HepG2 (cell line): ENCODE measurements at regions not wholly inside any gene's neighbourhood (a gene's known extent, or its start where the extent isn't known, plus 50 kb on each side); places are given as distances from the start of the nearest gene placed in this dataset.

ENCODE experiments used
- ATAC-seq: fragments of 200-7000 bp; cut with Tn5 transposase; 3 replicates; pipeline ENCODE4 v1.9.1; 2020; ENCODE audit warnings: mild to moderate bottlenecking, moderate library complexity
- BruUV-seq: library from RNA; stranded (reverse); fragments of 400-500 nt; replicated peaks from 2 replicates; lab custom pipeline; 2021; lab: Mats Ljungman, UMichigan
- CTCF ChIA-PET: fragments of 300-600 bp; formaldehyde crosslinking; extraction: SDS; loops from one replicate; lab custom pipeline; 2021; ENCODE audit warnings: low total read pairs, inconsistent platforms, low intra/inter-chr PET ratio; lab: Yijun Ruan, JAX
- POLR2A ChIA-PET: fragments of 350-600 bp; sonication (Branson Sonifier 250); formaldehyde crosslinking; loops from one replicate; lab custom pipeline; 2020; ENCODE audit warnings: antibody characterized with exemption, inconsistent platforms; lab: Yijun Ruan, JAX
- DNase-seq: peaks from one replicate; pipeline ENCODE4 v3.0.0-alpha.2; 2015; ENCODE audit warnings: low spot score
- FAIRE-seq: peaks from 3 replicates; lab custom pipeline; 2011; peaks lifted over from hg19 to GRCh38; lab: Jason Lieb, UNC
- H2AFZ ChIP-seq: one replicate; pipeline ENCODE4 v1.6.1; 2011; ENCODE audit warnings: low read length, inconsistent platforms
- H3K27ac ChIP-seq: fragments of 300-600 bp; 3 replicates; pipeline ENCODE4 v1.8.0; 2011; ENCODE audit warnings: mixed run types, mild to moderate bottlenecking, mixed read lengths, low read length, inconsistent platforms; ENCODE audit not compliant: insufficient read depth; ENCODE audit errors: extremely low read length
- H3K27me3 ChIP-seq, 2 experiments: fragments of 200-600 bp in 1 of 2; 2 replicates in 1 of 2; 3 replicates in 1 of 2; pipeline versions ENCODE4 v1.6.0 to v1.8.0; 2011; ENCODE audit warnings: low read length in 2 of 2, mild to moderate bottlenecking in 2 of 2, moderate library complexity in 2 of 2, inconsistent platforms in 1 of 2; ENCODE audit not compliant: insufficient read depth in 2 of 2, control insufficient read depth in 1 of 2
- H3K36me3 ChIP-seq, 2 experiments: fragments of 200-600 bp in 1 of 2; replicated peaks in 1 of 2; 2 replicates in 1 of 2; 3 replicates in 1 of 2; pipeline versions ENCODE4 v1.5.1 to v1.8.0; 2011; ENCODE audit warnings: low read length in 2 of 2, inconsistent platforms in 1 of 2; ENCODE audit not compliant: insufficient read depth in 2 of 2, control insufficient read depth in 1 of 2
- H3K4me1 ChIP-seq: 2 replicates; pipeline ENCODE4 v1.5.1; 2012; ENCODE audit warnings: low read length, inconsistent platforms; ENCODE audit not compliant: insufficient read depth
- H3K4me2 ChIP-seq: 2 replicates; pipeline ENCODE4 v1.6.0; 2011; ENCODE audit warnings: low read depth, low read length, inconsistent platforms
- H3K4me3 ChIP-seq, 3 experiments: fragments of 200-600 bp in 1 of 3; sonication (generic), shearing (Covaris generic) in 1 of 3; replicated peaks in 1 of 3; 2 replicates each; pipeline ENCODE4 v1.5.1; 2011 to 2016; ENCODE audit warnings: low read length in 3 of 3, inconsistent platforms in 2 of 3, low read depth in 2 of 3, mild to moderate bottlenecking in 2 of 3, control low read depth in 1 of 3, mixed read lengths in 1 of 3; ENCODE audit not compliant: insufficient read depth in 1 of 3
- H3K79me2 ChIP-seq: one replicate; pipeline ENCODE4 v1.6.1; 2011; ENCODE audit warnings: low read length, inconsistent platforms; ENCODE audit not compliant: insufficient read depth
- H3K9ac ChIP-seq: 2 replicates; pipeline ENCODE4 v1.6.0; 2011; ENCODE audit warnings: mild to moderate bottlenecking, low read depth, low read length, inconsistent platforms; ENCODE audit not compliant: insufficient read depth
- H3K9me3 ChIP-seq: 2 replicates; pipeline ENCODE4 v1.5.1; 2012; ENCODE audit warnings: mild to moderate bottlenecking, low read length
- H4K20me1 ChIP-seq: 2 replicates; pipeline ENCODE4 v1.6.0; 2011; ENCODE audit warnings: inconsistent platforms, mild to moderate bottlenecking, low read length, moderate library complexity; ENCODE audit not compliant: insufficient read depth
- CCAR2 ChIP-seq: fragments of 200-400 bp; formaldehyde crosslinking; optimal IDR thresholded peaks from 2 replicates; pipeline ENCODE3; 2018; ENCODE audit warnings: low read depth, mild to moderate bottlenecking, low read length, moderate library complexity
- CEBPZ ChIP-seq: IDR thresholded peaks from 2 replicates; pipeline ENCODE4 v1.6.1; 2012; ENCODE audit warnings: low read length, improper control_type of control experiment
- LRRFIP1 ChIP-seq: sonication (generic); formaldehyde crosslinking; conservative IDR thresholded peaks from 2 replicates; pipeline ENCODE4 v1.4.0; 2020; ENCODE audit warnings: missing genetic modification reagents
- REST ChIP-seq, 2 experiments: IDR thresholded peaks; 2 replicates each; pipeline ENCODE4 v1.6.1; 2011 to 2012; ENCODE audit warnings: low read length in 2 of 2, borderline replicate concordance in 1 of 2, low read depth in 1 of 2, mild to moderate bottlenecking in 1 of 2, moderate library complexity in 1 of 2
- WGBS: methylation state at CpG from one replicate; pipeline ENCODE4 v1.1.6; 2017; ENCODE audit warnings: low lambda C conversion rate; 5-methylcytosine and 5-hydroxymethylcytosine counted together
- in situ Hi-C: cut with HindIII; loops from 2 replicates; pipeline ENCODE4 v1.10.0; 2017; ENCODE audit warnings: low pct_unique_long_range_greater_than_20kb; ENCODE audit not compliant: extremely low pct_ligation_motif_present
- intact Hi-C: fragments of 100-400 bp; cut with micrococcal nuclease; formaldehyde crosslinking; loops from one replicate; pipeline ENCODE4 v1.10.0; 2022; ENCODE audit not compliant: unreplicated experiment

GRCh38 chr6:18667612-18668011 is 280.5 kb downstream of the RNF144B start (continued):
- no peak for TF ChIP-seq LRRFIP1 (CRISPR knock-in tag)

GRCh38 chr6:18668994-18669393 is 281.8 kb downstream of the RNF144B start:
- Histone ChIP-seq H3K36me3 (no peaks in the 10 kb centered on the region), H3K27ac (no peak overlapping the region), H3K27me3 (no peaks in the 10 kb centered on the region), H3K9me3 (no peaks in the 10 kb centered on the region), H3K4me1 (no peaks in the 10 kb centered on the region), H3K4me3 (no peak overlapping the region), H3K79me2 (no peaks in the 10 kb centered on the region), H4K20me1 (no peaks in the 10 kb centered on the region), H3K4me2 (no peak overlapping the region), H3K9ac (no peak overlapping the region), H2AFZ (no peak overlapping the region)
- whole genome bisulfite sequencing: 0% methylated on average over 3 of the region's 3 CpGs
- CTCF ChIA-PET: no interaction called here
- BruUV-seq: no TSS peak
- in situ Hi-C loops: no loop called here
- no peak for FAIRE-seq
- TF ChIP-seq CCAR2 (no peak), CEBPZ (no peak), REST (IDR thresholded peaks at IDR 0.05; ENCODE audit: borderline replicate concordance in 1 of 2, low read depth in 1 of 2, low read length in 2 of 2) (peak in 1 of 2 experiments; percentile 53; a peak in 1 of 4 replicates)
- POLR2A ChIA-PET: no interaction called here
- no peak for ATAC-seq
- intact Hi-C loops: no loop called here
- no peak for DNase-seq
